Hepatocyte (in vitro differentiated cells): ENCODE measurements at regions not wholly inside any gene's neighbourhood (a gene's known extent, or its start where the extent isn't known, plus 50 kb on each side); places are given as distances from the start of the nearest gene placed in this dataset.

Experiments
- EZH2phosphoT487 ChIP-seq: fragments of 200-600 bp; sonication (generic); IDR thresholded peaks from one replicate; pipeline ENCODE4 v1.6.1; 2018; ENCODE audit warnings: antibody characterized with exemption, mild to moderate bottlenecking, low read depth, moderate library complexity; ENCODE audit not compliant: unreplicated experiment, severe bottlenecking
- TF ChIP-seq, protein P1 (sequence below): fragments of 200-600 bp; sonication (generic); IDR thresholded peaks from 2 replicates; pipeline ENCODE4 v1.5.1; 2016; ENCODE audit warnings: antibody characterized with exemption, mild to moderate bottlenecking; ENCODE audit not compliant: poor library complexity

DNA sequence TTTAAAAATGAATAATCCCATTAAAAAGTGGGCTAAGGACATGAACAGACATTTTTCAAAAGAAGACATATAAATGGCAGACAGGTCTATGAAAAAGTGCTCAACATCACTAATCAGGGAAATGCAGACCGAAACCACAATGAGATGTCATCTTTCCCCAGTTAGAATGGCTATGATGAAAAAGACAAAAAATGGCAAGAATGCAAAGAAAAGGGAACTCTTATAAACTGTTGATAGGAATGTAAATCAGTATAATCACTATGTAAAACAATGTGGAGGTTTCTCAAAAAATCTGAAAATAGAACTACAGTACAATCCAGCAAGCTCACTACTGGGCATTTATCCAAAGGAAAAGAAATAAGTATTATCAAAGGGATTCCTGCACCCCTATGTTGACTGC is 169.2 kb downstream of the METTL4 start:
- TF ChIP-seq, protein P1, sequence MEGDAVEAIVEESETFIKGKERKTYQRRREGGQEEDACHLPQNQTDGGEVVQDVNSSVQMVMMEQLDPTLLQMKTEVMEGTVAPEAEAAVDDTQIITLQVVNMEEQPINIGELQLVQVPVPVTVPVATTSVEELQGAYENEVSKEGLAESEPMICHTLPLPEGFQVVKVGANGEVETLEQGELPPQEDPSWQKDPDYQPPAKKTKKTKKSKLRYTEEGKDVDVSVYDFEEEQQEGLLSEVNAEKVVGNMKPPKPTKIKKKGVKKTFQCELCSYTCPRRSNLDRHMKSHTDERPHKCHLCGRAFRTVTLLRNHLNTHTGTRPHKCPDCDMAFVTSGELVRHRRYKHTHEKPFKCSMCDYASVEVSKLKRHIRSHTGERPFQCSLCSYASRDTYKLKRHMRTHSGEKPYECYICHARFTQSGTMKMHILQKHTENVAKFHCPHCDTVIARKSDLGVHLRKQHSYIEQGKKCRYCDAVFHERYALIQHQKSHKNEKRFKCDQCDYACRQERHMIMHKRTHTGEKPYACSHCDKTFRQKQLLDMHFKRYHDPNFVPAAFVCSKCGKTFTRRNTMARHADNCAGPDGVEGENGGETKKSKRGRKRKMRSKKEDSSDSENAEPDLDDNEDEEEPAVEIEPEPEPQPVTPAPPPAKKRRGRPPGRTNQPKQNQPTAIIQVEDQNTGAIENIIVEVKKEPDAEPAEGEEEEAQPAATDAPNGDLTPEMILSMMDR: no peak
- no peak for TF ChIP-seq EZH2phosphoT487
